HepG2 (cell line): ENCODE measurements at regions not wholly inside any gene's neighbourhood (a gene's known extent, or its start where the extent isn't known, plus 50 kb on each side); places are given as distances from the start of the nearest gene placed in this dataset.

ENCODE experiments used
- ATAC-seq: fragments of 200-7000 bp; cut with Tn5 transposase; 3 replicates; pipeline ENCODE4 v1.9.1; 2020; ENCODE audit warnings: mild to moderate bottlenecking, moderate library complexity
- BruUV-seq: library from RNA; stranded (reverse); fragments of 400-500 nt; replicated peaks from 2 replicates; lab custom pipeline; 2021; lab: Mats Ljungman, UMichigan
- CTCF ChIA-PET: fragments of 300-600 bp; formaldehyde crosslinking; extraction: SDS; loops from one replicate; lab custom pipeline; 2021; ENCODE audit warnings: low total read pairs, inconsistent platforms, low intra/inter-chr PET ratio; lab: Yijun Ruan, JAX
- POLR2A ChIA-PET: fragments of 350-600 bp; sonication (Branson Sonifier 250); formaldehyde crosslinking; loops from one replicate; lab custom pipeline; 2020; ENCODE audit warnings: antibody characterized with exemption, inconsistent platforms; lab: Yijun Ruan, JAX
- DNase-seq: peaks from one replicate; pipeline ENCODE4 v3.0.0-alpha.2; 2015; ENCODE audit warnings: low spot score
- FAIRE-seq: peaks from 3 replicates; lab custom pipeline; 2011; peaks lifted over from hg19 to GRCh38; lab: Jason Lieb, UNC
- H2AFZ ChIP-seq: one replicate; pipeline ENCODE4 v1.6.1; 2011; ENCODE audit warnings: low read length, inconsistent platforms
- H3K27ac ChIP-seq: fragments of 300-600 bp; 3 replicates; pipeline ENCODE4 v1.8.0; 2011; ENCODE audit warnings: mixed run types, mild to moderate bottlenecking, mixed read lengths, low read length, inconsistent platforms; ENCODE audit not compliant: insufficient read depth; ENCODE audit errors: extremely low read length
- H3K27me3 ChIP-seq, 2 experiments: fragments of 200-600 bp in 1 of 2; 2 replicates in 1 of 2; 3 replicates in 1 of 2; pipeline versions ENCODE4 v1.6.0 to v1.8.0; 2011; ENCODE audit warnings: low read length in 2 of 2, mild to moderate bottlenecking in 2 of 2, moderate library complexity in 2 of 2, inconsistent platforms in 1 of 2; ENCODE audit not compliant: insufficient read depth in 2 of 2, control insufficient read depth in 1 of 2
- H3K36me3 ChIP-seq, 2 experiments: fragments of 200-600 bp in 1 of 2; replicated peaks in 1 of 2; 2 replicates in 1 of 2; 3 replicates in 1 of 2; pipeline versions ENCODE4 v1.5.1 to v1.8.0; 2011; ENCODE audit warnings: low read length in 2 of 2, inconsistent platforms in 1 of 2; ENCODE audit not compliant: insufficient read depth in 2 of 2, control insufficient read depth in 1 of 2
- H3K4me1 ChIP-seq: 2 replicates; pipeline ENCODE4 v1.5.1; 2012; ENCODE audit warnings: low read length, inconsistent platforms; ENCODE audit not compliant: insufficient read depth
- H3K4me2 ChIP-seq: 2 replicates; pipeline ENCODE4 v1.6.0; 2011; ENCODE audit warnings: low read depth, low read length, inconsistent platforms
- H3K4me3 ChIP-seq, 3 experiments: fragments of 200-600 bp in 1 of 3; sonication (generic), shearing (Covaris generic) in 1 of 3; replicated peaks in 1 of 3; 2 replicates each; pipeline ENCODE4 v1.5.1; 2011 to 2016; ENCODE audit warnings: low read length in 3 of 3, inconsistent platforms in 2 of 3, low read depth in 2 of 3, mild to moderate bottlenecking in 2 of 3, control low read depth in 1 of 3, mixed read lengths in 1 of 3; ENCODE audit not compliant: insufficient read depth in 1 of 3
- H3K79me2 ChIP-seq: one replicate; pipeline ENCODE4 v1.6.1; 2011; ENCODE audit warnings: low read length, inconsistent platforms; ENCODE audit not compliant: insufficient read depth
- H3K9ac ChIP-seq: 2 replicates; pipeline ENCODE4 v1.6.0; 2011; ENCODE audit warnings: mild to moderate bottlenecking, low read depth, low read length, inconsistent platforms; ENCODE audit not compliant: insufficient read depth
- H3K9me3 ChIP-seq: 2 replicates; pipeline ENCODE4 v1.5.1; 2012; ENCODE audit warnings: mild to moderate bottlenecking, low read length
- H4K20me1 ChIP-seq: 2 replicates; pipeline ENCODE4 v1.6.0; 2011; ENCODE audit warnings: inconsistent platforms, mild to moderate bottlenecking, low read length, moderate library complexity; ENCODE audit not compliant: insufficient read depth
- CCDC6 ChIP-seq: sonication (generic); formaldehyde crosslinking; IDR thresholded peaks from 2 replicates; pipeline ENCODE4 v1.8.1; 2022; ENCODE audit warnings: mild to moderate bottlenecking, missing genetic modification reagents, moderate library complexity
- CREM ChIP-seq, 2 experiments: sonication (generic) in 1 of 2; formaldehyde crosslinking in 1 of 2; IDR thresholded peaks; 2 replicates each; pipeline versions ENCODE4 v1.4.0 to v1.6.1; 2016 to 2020; ENCODE audit warnings: antibody characterized with exemption in 1 of 2, mild to moderate bottlenecking in 1 of 2, missing genetic modification reagents in 1 of 2
- EZH2 ChIP-seq: conservative IDR thresholded peaks from 2 replicates; pipeline ENCODE4 v1.6.1; 2012; ENCODE audit warnings: mild to moderate bottlenecking, low read depth, low read length, moderate library complexity
- GLI4 ChIP-seq: sonication (generic); formaldehyde crosslinking; IDR thresholded peaks from 2 replicates; pipeline ENCODE4 v1.5.1; 2020; ENCODE audit warnings: missing genetic modification reagents, mild to moderate bottlenecking, moderate library complexity, borderline replicate concordance
- GTF2F1 ChIP-seq: fragments of 150-350 bp; IDR thresholded peaks from 2 replicates; pipeline ENCODE4 v1.6.1; 2014; ENCODE audit warnings: low read length
- HNRNPUL1 ChIP-seq: fragments of 200-400 bp; formaldehyde crosslinking; IDR thresholded peaks from 2 replicates; pipeline ENCODE4 v1.6.1; 2017; ENCODE audit warnings: low read depth, mild to moderate bottlenecking, low read length, moderate library complexity
- NPAS2 ChIP-seq: sonication (generic); formaldehyde crosslinking; IDR thresholded peaks from 2 replicates; pipeline ENCODE4 v1.8.0; 2022; ENCODE audit warnings: mild to moderate bottlenecking, missing genetic modification reagents, borderline replicate concordance
- NRL ChIP-seq: sonication (generic); formaldehyde crosslinking; IDR thresholded peaks from 2 replicates; pipeline ENCODE4 v1.5.0; 2020; ENCODE audit warnings: missing genetic modification reagents, mild to moderate bottlenecking, moderate library complexity, borderline replicate concordance
- RBM22 ChIP-seq: fragments of 200-400 bp; formaldehyde crosslinking; optimal IDR thresholded peaks from 2 replicates; pipeline ENCODE3; 2017; ENCODE audit warnings: mild to moderate bottlenecking, low read length, moderate library complexity
- RFX5 ChIP-seq: IDR thresholded peaks from 2 replicates; pipeline ENCODE4 v1.6.1; 2011; ENCODE audit warnings: low read depth, low read length, improper control_type of control experiment
- SOX5 ChIP-seq: IDR thresholded peaks from 2 replicates; pipeline ENCODE4 v1.6.1; 2016; ENCODE audit warnings: borderline replicate concordance
- TSC22D2 ChIP-seq: sonication (generic); formaldehyde crosslinking; IDR thresholded peaks from 2 replicates; pipeline ENCODE4 v1.5.1; 2020; ENCODE audit warnings: missing genetic modification reagents, mild to moderate bottlenecking, borderline replicate concordance
- ZNF552 ChIP-seq: sonication (generic); formaldehyde crosslinking; IDR thresholded peaks from 2 replicates; pipeline ENCODE4 v1.9.0; 2022; ENCODE audit warnings: missing genetic modification reagents, mild to moderate bottlenecking, borderline replicate concordance
- ZNF678 ChIP-seq: sonication (generic); formaldehyde crosslinking; IDR thresholded peaks from 2 replicates; pipeline ENCODE4 v1.4.0; 2020; ENCODE audit warnings: mild to moderate bottlenecking, missing genetic modification reagents
- ZNF713 ChIP-seq: sonication (generic); formaldehyde crosslinking; IDR thresholded peaks from 2 replicates; pipeline ENCODE4 v1.4.0; 2020; ENCODE audit warnings: mild to moderate bottlenecking, missing genetic modification reagents
- ZNF768 ChIP-seq: sonication (generic); formaldehyde crosslinking; IDR thresholded peaks from 2 replicates; pipeline ENCODE4 v1.4.0; 2020; ENCODE audit warnings: missing genetic modification reagents
- WGBS: methylation state at CpG from one replicate; pipeline ENCODE4 v1.1.6; 2017; ENCODE audit warnings: low lambda C conversion rate; 5-methylcytosine and 5-hydroxymethylcytosine counted together
- in situ Hi-C: cut with HindIII; loops from 2 replicates; pipeline ENCODE4 v1.10.0; 2017; ENCODE audit warnings: low pct_unique_long_range_greater_than_20kb; ENCODE audit not compliant: extremely low pct_ligation_motif_present
- intact Hi-C: fragments of 100-400 bp; cut with micrococcal nuclease; formaldehyde crosslinking; loops from one replicate; pipeline ENCODE4 v1.10.0; 2022; ENCODE audit not compliant: unreplicated experiment
- TF ChIP-seq, protein P1 (sequence below): sonication (generic); formaldehyde crosslinking; IDR thresholded peaks from 2 replicates; pipeline ENCODE4 v1.5.0; 2020; ENCODE audit warnings: missing genetic modification reagents
- TF ChIP-seq, protein P2 (sequence below): sonication (generic); formaldehyde crosslinking; conservative IDR thresholded peaks from 2 replicates; pipeline ENCODE4 v1.8.0; 2022; ENCODE audit warnings: missing genetic modification reagents

DNA sequence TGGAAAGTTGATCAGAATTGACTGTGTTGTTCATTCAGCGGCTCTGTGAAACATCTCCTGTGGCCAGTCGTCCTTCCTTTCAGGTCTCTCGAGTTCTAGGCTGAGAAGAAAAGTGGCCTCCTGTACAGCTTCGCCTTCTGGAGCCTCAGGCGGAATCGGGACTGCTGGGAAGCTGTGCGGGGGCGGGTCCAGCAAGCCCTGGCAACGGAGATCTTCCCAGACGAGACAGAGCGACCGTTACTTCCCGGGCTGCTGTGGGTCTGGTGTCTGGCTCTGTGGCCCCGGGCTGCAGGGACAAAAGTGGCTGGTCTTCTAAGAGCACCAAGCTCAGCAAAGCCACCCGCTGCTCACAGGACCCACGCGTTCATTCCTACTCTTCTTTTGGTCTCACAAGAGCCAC is 88.6 kb upstream of the CACNA2D3 start:
- Histone ChIP-seq H3K4me1 (no peaks in the 10 kb centered on the region), H4K20me1 (no peaks in the 10 kb centered on the region), H3K79me2 (no peaks in the 10 kb centered on the region), H3K27ac (no peak overlapping the region), H3K4me2 (no peak overlapping the region), H3K4me3 (no peak overlapping the region), H3K36me3 (no peaks in the 10 kb centered on the region), H3K9me3 (no peaks in the 10 kb centered on the region), H3K9ac (no peak overlapping the region), H2AFZ (no peak overlapping the region), H3K27me3 (peaks cover 0 to 4% of the 10 kb centered on the region in 2 experiments; a peak in 1 of 5 replicates)
- WGBS = 26% methylated on average over 3 of the region's 17 CpGs
- DNase-seq (no peak), ATAC-seq (no peak), FAIRE-seq (no peak)
- ChIA-PET POLR2A (no interaction called here), CTCF (no interaction called here)
- no peak for TF ChIP-seq GTF2F1
- no peak for TF ChIP-seq ZNF552 (CRISPR knock-in tag)
- no peak for TF ChIP-seq NRL (CRISPR knock-in tag)
- no peak for TF ChIP-seq EZH2
- no peak for TF ChIP-seq NPAS2 (CRISPR knock-in tag)
- TF ChIP-seq RFX5 = no peak
- TF ChIP-seq SOX5 = no peak
- TF ChIP-seq TSC22D2 (CRISPR knock-in tag) = no peak
- no peak for TF ChIP-seq GLI4 (CRISPR knock-in tag)
- TF ChIP-seq RBM22 = no peak
- TF ChIP-seq ZNF713 (CRISPR knock-in tag) = no peak
- in situ Hi-C loops (no loop called here), intact Hi-C loops (no loop called here)
- no TSS peak for BruUV-seq

DNA sequence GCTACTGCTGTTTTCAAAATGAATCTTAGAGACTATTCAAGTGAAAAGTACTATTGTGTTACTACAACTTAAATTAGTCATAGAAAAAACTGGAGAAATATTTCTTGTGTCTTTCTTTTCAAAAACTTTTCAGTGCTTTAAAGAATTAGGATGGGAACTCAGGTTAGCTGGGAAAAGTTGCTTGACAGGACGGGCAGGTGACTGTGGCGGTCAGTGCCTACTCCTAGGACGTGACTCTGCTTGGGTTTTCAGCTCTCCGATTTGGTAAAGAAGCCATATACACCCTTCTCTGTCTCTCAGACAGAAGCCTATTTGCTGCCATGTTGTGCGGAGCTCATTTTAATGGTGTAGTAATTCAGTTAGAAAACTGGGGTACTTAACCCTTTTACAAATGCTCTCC is 89.8 kb upstream of the CACNA2D3 start:
- in situ Hi-C loops (no loop called here), intact Hi-C loops (no loop called here)
- Histone ChIP-seq H3K4me2 (no peak overlapping the region), H3K4me1 (no peaks in the 10 kb centered on the region), H3K9ac (no peak overlapping the region), H3K27me3 (peaks cover 0 to 4% of the 10 kb centered on the region in 2 experiments; a peak in 1 of 5 replicates), H3K4me3 (no peak overlapping the region), H3K9me3 (no peaks in the 10 kb centered on the region), H4K20me1 (no peaks in the 10 kb centered on the region), H3K36me3 (no peaks in the 10 kb centered on the region), H2AFZ (no peak overlapping the region), H3K79me2 (no peaks in the 10 kb centered on the region), H3K27ac (no peak overlapping the region)
- 43% methylated on average over 5 of the region's 5 CpGs for WGBS
- ChIA-PET POLR2A (no interaction called here), CTCF (no interaction called here)
- DNase-seq (no peak), FAIRE-seq (no peak), ATAC-seq (no peak)
- BruUV-seq = no TSS peak
- TF ChIP-seq HNRNPUL1 (no peak), CCDC6 (CRISPR knock-in tag) (no peak), CREM (IDR thresholded peaks at IDR 0.05) (no peak), CREM (CRISPR knock-in tag; IDR thresholded peaks at IDR 0.05) (no peak), ZNF768 (CRISPR knock-in tag) (no peak), ZNF678 (CRISPR knock-in tag) (no peak)
- TF ChIP-seq, protein P1, sequence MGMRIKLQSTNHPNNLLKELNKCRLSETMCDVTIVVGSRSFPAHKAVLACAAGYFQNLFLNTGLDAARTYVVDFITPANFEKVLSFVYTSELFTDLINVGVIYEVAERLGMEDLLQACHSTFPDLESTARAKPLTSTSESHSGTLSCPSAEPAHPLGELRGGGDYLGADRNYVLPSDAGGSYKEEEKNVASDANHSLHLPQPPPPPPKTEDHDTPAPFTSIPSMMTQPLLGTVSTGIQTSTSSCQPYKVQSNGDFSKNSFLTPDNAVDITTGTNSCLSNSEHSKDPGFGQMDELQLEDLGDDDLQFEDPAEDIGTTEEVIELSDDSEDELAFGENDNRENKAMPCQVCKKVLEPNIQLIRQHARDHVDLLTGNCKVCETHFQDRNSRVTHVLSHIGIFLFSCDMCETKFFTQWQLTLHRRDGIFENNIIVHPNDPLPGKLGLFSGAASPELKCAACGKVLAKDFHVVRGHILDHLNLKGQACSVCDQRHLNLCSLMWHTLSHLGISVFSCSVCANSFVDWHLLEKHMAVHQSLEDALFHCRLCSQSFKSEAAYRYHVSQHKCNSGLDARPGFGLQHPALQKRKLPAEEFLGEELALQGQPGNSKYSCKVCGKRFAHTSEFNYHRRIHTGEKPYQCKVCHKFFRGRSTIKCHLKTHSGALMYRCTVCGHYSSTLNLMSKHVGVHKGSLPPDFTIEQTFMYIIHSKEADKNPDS (CRISPR knock-in tag) = no peak
- TF ChIP-seq, protein P2, sequence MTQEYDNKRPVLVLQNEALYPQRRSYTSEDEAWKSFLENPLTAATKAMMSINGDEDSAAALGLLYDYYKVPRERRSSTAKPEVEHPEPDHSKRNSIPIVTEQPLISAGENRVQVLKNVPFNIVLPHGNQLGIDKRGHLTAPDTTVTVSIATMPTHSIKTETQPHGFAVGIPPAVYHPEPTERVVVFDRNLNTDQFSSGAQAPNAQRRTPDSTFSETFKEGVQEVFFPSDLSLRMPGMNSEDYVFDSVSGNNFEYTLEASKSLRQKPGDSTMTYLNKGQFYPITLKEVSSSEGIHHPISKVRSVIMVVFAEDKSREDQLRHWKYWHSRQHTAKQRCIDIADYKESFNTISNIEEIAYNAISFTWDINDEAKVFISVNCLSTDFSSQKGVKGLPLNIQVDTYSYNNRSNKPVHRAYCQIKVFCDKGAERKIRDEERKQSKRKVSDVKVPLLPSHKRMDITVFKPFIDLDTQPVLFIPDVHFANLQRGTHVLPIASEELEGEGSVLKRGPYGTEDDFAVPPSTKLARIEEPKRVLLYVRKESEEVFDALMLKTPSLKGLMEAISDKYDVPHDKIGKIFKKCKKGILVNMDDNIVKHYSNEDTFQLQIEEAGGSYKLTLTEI = no peak
